OCI-LY7 (cell line): ENCODE measurements at regions not wholly inside any gene's neighbourhood (a gene's known extent, or its start where the extent isn't known, plus 50 kb on each side); places are given as distances from the start of the nearest gene placed in this dataset.

Experiments used
- EZH2phosphoT487 ChIP-seq: fragments of 200-600 bp; sonication (generic); IDR thresholded peaks from 2 replicates; pipeline ENCODE4 v1.6.1; 2018; ENCODE audit warnings: low read depth, borderline replicate concordance, mild to moderate bottlenecking, mixed run types, antibody characterized with exemption, low read length, moderate library complexity, mixed read lengths
- TF ChIP-seq, protein P1 (sequence below): fragments of 200-600 bp; sonication (generic); conservative IDR thresholded peaks from 2 replicates; pipeline ENCODE4 v1.5.1; 2014; ENCODE audit warnings: mild to moderate bottlenecking, antibody characterized with exemption, low read length, moderate library complexity, mixed read lengths

GRCh38 chr13:62997696-62998095 lies 1582.0 kb upstream of the PCDH20 start:
- TF ChIP-seq, protein P1, sequence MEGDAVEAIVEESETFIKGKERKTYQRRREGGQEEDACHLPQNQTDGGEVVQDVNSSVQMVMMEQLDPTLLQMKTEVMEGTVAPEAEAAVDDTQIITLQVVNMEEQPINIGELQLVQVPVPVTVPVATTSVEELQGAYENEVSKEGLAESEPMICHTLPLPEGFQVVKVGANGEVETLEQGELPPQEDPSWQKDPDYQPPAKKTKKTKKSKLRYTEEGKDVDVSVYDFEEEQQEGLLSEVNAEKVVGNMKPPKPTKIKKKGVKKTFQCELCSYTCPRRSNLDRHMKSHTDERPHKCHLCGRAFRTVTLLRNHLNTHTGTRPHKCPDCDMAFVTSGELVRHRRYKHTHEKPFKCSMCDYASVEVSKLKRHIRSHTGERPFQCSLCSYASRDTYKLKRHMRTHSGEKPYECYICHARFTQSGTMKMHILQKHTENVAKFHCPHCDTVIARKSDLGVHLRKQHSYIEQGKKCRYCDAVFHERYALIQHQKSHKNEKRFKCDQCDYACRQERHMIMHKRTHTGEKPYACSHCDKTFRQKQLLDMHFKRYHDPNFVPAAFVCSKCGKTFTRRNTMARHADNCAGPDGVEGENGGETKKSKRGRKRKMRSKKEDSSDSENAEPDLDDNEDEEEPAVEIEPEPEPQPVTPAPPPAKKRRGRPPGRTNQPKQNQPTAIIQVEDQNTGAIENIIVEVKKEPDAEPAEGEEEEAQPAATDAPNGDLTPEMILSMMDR = no peak
- no peak for TF ChIP-seq EZH2phosphoT487
